Ovary (tissue), 3 donors: ENCODE measurements at regions not wholly inside any gene's neighbourhood (a gene's known extent, or its start where the extent isn't known, plus 50 kb on each side); places are given as distances from the start of the nearest gene placed in this dataset.

ENCODE experiments used
- EP300 ChIP-seq: sonication (generic); formaldehyde crosslinking; IDR thresholded peaks from one replicate; pipeline ENCODE4 v1.6.1; 2017; ENCODE audit warnings: antibody characterized with exemption
- POLR2A ChIP-seq: fragments of 450-650 bp; IDR thresholded peaks from one replicate; pipeline ENCODE4 v1.6.1; 2017; ENCODE audit warnings: antibody characterized with exemption, mild to moderate bottlenecking, moderate library complexity
- TF ChIP-seq, protein P1 (sequence below), 3 donors: fragments of 450-650 bp in 2 of 3; fragments of 200-600 bp in 1 of 3; IDR thresholded peaks; one replicate each; pipeline versions ENCODE4 v1.5.1 to v1.8.0; 2016 to 2022; ENCODE audit warnings: antibody characterized with exemption in 3 of 3, mild to moderate bottlenecking in 1 of 3
- donor health status: DM: no; HTN: no; CAD: no.

DNA sequence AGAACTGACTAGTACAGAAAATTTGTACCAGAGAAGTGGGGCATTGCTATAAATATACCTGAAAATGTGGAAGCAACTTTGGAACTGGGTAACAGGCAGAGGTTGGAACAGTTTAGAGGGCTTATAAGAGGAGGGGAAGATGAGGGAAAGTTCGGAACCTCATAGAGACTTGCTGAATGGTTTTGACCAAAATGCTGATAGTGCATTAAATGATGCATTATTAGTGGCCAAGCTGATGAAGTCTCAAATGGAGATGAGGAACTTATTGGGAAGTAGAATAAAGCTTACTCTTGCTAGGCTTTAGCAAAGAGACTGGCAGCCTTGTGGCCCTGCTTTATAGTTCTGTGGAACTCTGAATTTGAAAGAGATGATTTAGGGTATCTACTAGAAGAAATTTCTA lies 189.8 kb downstream of the FGF10 start:
- TF ChIP-seq POLR2A (no peak), EP300 (no peak)
- TF ChIP-seq, protein P1, sequence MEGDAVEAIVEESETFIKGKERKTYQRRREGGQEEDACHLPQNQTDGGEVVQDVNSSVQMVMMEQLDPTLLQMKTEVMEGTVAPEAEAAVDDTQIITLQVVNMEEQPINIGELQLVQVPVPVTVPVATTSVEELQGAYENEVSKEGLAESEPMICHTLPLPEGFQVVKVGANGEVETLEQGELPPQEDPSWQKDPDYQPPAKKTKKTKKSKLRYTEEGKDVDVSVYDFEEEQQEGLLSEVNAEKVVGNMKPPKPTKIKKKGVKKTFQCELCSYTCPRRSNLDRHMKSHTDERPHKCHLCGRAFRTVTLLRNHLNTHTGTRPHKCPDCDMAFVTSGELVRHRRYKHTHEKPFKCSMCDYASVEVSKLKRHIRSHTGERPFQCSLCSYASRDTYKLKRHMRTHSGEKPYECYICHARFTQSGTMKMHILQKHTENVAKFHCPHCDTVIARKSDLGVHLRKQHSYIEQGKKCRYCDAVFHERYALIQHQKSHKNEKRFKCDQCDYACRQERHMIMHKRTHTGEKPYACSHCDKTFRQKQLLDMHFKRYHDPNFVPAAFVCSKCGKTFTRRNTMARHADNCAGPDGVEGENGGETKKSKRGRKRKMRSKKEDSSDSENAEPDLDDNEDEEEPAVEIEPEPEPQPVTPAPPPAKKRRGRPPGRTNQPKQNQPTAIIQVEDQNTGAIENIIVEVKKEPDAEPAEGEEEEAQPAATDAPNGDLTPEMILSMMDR (IDR thresholded peaks at IDR 0.05), result no peak
